Trophoblast cell (in vitro differentiated cells and primary cell): ENCODE measurements at regions not wholly inside any gene's neighbourhood (a gene's known extent, or its start where the extent isn't known, plus 50 kb on each side); places are given as distances from the start of the nearest gene placed in this dataset.

Source experiments
- DNase-seq, 2 donors: peaks; one replicate each; pipeline ENCODE4 v3.0.0-alpha.2; 2016
- H2AFZ ChIP-seq: 2 replicates; pipeline ENCODE4 v1.6.1; 2013; ENCODE audit warnings: low read length, moderate library complexity, mild to moderate bottlenecking; ENCODE audit not compliant: insufficient read depth, poor library complexity
- H2AK5ac ChIP-seq: 2 replicates; pipeline ENCODE4 v1.6.1; 2013; ENCODE audit warnings: mild to moderate bottlenecking, low read length
- H2BK120ac ChIP-seq: 2 replicates; pipeline ENCODE4 v1.6.1; 2013; ENCODE audit warnings: low read length, mild to moderate bottlenecking, moderate library complexity; ENCODE audit not compliant: insufficient read depth, poor library complexity
- H2BK12ac ChIP-seq: 2 replicates; pipeline ENCODE4 v1.6.1; 2013; ENCODE audit warnings: mild to moderate bottlenecking, low read length, moderate library complexity
- H2BK5ac ChIP-seq: 2 replicates; pipeline ENCODE4 v1.6.1; 2013; ENCODE audit warnings: low read length, low read depth, moderate library complexity, mild to moderate bottlenecking; ENCODE audit not compliant: poor library complexity
- H3K14ac ChIP-seq: 2 replicates; pipeline ENCODE4 v1.6.1; 2013; ENCODE audit warnings: mild to moderate bottlenecking, low read length
- H3K18ac ChIP-seq: 2 replicates; pipeline ENCODE4 v1.6.1; 2013; ENCODE audit warnings: mild to moderate bottlenecking, low read length
- H3K23ac ChIP-seq: 2 replicates; pipeline ENCODE4 v1.6.1; 2013; ENCODE audit warnings: low read length
- H3K27ac ChIP-seq: 2 replicates; pipeline ENCODE4 v1.5.1; 2013; ENCODE audit warnings: low read depth, mild to moderate bottlenecking, inconsistent platforms, low read length, moderate library complexity
- H3K27me3 ChIP-seq: 2 replicates; pipeline ENCODE4 v1.6.1; 2013; ENCODE audit warnings: inconsistent platforms, mild to moderate bottlenecking, low read length, moderate library complexity; ENCODE audit not compliant: insufficient read depth
- H3K36me3 ChIP-seq, 2 experiments: 1 replicate in 1 of 2; 2 replicates in 1 of 2; pipeline ENCODE4 v1.6.1; 2013; ENCODE audit warnings: low read length in 2 of 2, mild to moderate bottlenecking in 2 of 2, moderate library complexity in 1 of 2; ENCODE audit not compliant: insufficient read depth in 2 of 2, control insufficient read depth in 1 of 2
- H3K4ac ChIP-seq: 2 replicates; pipeline ENCODE4 v1.6.1; 2013; ENCODE audit warnings: low read depth, mild to moderate bottlenecking, low read length, moderate library complexity
- H3K4me1 ChIP-seq, 2 experiments: 1 replicate in 1 of 2; 2 replicates in 1 of 2; pipeline ENCODE4 v1.6.1; 2013; ENCODE audit warnings: low read length in 2 of 2, mild to moderate bottlenecking in 2 of 2, moderate library complexity in 1 of 2; ENCODE audit not compliant: insufficient read depth in 2 of 2, control insufficient read depth in 1 of 2
- H3K4me2 ChIP-seq: 2 replicates; pipeline ENCODE4 v1.6.1; 2013; ENCODE audit warnings: inconsistent platforms, mild to moderate bottlenecking, low read length, moderate library complexity
- H3K4me3 ChIP-seq: 2 replicates; pipeline ENCODE4 v1.5.1; 2013; ENCODE audit warnings: mild to moderate bottlenecking, low read depth, low read length, inconsistent platforms
- H3K79me1 ChIP-seq: one replicate; pipeline ENCODE4 v1.6.1; 2013; ENCODE audit warnings: low read length
- H3K79me2 ChIP-seq: 2 replicates; pipeline ENCODE4 v1.6.1; 2013; ENCODE audit warnings: low read length, mild to moderate bottlenecking; ENCODE audit not compliant: control insufficient read depth, insufficient read depth, poor library complexity
- H3K9ac ChIP-seq: 2 replicates; pipeline ENCODE4 v1.6.1; 2013; ENCODE audit warnings: mild to moderate bottlenecking, low read length
- H3K9me3 ChIP-seq: 2 replicates; pipeline ENCODE4 v1.6.1; 2013; ENCODE audit warnings: low read depth, mild to moderate bottlenecking, control low read depth, inconsistent platforms, low read length; ENCODE audit not compliant: insufficient read depth
- H4K12ac ChIP-seq: 2 replicates; pipeline ENCODE4 v1.6.1; 2013; ENCODE audit warnings: low read depth, mild to moderate bottlenecking, low read length, moderate library complexity
- H4K8ac ChIP-seq: 2 replicates; pipeline ENCODE4 v1.6.1; 2013; ENCODE audit warnings: low read depth, mild to moderate bottlenecking, low read length, moderate library complexity
- H4K91ac ChIP-seq: one replicate; pipeline ENCODE4 v1.6.1; 2013; ENCODE audit warnings: low read depth, mild to moderate bottlenecking, low read length, moderate library complexity
- WGBS: extraction: QIAGEN DNeasy Blood & Tissue Kit; methylation state at CpG from one replicate; pipeline ENCODE4 v1.1.7; 2013; ENCODE audit warnings: missing lambda C conversion rate; ENCODE audit not compliant: insufficient read length, insufficient coverage; ENCODE audit errors: extremely low coverage; 5-methylcytosine and 5-hydroxymethylcytosine counted together

DNA sequence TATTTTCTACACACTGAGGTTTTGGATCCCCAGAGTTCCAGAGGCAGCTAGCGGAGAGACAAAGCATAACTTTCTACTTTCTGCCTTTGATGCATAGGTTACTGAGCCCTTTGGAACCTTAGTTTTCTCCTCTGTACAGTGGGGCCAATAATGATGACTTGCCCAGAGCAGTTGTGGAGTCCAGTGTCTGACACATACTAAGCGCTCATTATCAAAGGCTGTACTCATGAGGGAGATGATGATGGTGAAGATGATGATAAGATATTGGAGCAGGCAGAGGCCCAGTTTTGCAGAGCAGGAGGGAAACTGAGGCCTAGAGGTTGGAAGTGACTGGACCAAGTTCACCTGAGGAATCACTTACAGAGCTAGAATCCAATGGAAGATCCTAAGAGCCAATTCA is 458.0 kb downstream of the MIAT start:
- DNase-seq: no peak
- no peak overlapping the region for H2AK5ac ChIP-seq
- no peaks in the 10 kb centered on the region for H3K9me3 ChIP-seq
- no peak overlapping the region for H4K91ac ChIP-seq
- H3K4me3 ChIP-seq: no peak overlapping the region
- H4K12ac ChIP-seq: no peak overlapping the region
- H2AFZ ChIP-seq: no peak overlapping the region
- H3K79me2 ChIP-seq: peaks cover 2% of the 10 kb centered on the region
- H2BK120ac ChIP-seq: no peak overlapping the region
- no peak overlapping the region for H2BK12ac ChIP-seq
- peaks cover 2% of the 10 kb centered on the region for H3K27me3 ChIP-seq
- H3K18ac ChIP-seq: no peak overlapping the region
- no peaks in the 10 kb centered on the region for H3K36me3 ChIP-seq
- no peak overlapping the region for H3K23ac ChIP-seq
- H3K4me2 ChIP-seq: peak overlapping the region; percentile 3
- H2BK5ac ChIP-seq: no peak overlapping the region
- no CpG with 5 or more reads among the region's 2 CpGs for WGBS
- H3K4me1 ChIP-seq: peaks cover 16 to 23% of the 10 kb centered on the region in 2 experiments
- no peak overlapping the region for H3K4ac ChIP-seq
- peaks cover 14% of the 10 kb centered on the region for H3K79me1 ChIP-seq
- H3K27ac ChIP-seq: no peak overlapping the region
- no peak overlapping the region for H4K8ac ChIP-seq
- no peak overlapping the region for H3K14ac ChIP-seq
- H3K9ac ChIP-seq: no peak overlapping the region

DNA sequence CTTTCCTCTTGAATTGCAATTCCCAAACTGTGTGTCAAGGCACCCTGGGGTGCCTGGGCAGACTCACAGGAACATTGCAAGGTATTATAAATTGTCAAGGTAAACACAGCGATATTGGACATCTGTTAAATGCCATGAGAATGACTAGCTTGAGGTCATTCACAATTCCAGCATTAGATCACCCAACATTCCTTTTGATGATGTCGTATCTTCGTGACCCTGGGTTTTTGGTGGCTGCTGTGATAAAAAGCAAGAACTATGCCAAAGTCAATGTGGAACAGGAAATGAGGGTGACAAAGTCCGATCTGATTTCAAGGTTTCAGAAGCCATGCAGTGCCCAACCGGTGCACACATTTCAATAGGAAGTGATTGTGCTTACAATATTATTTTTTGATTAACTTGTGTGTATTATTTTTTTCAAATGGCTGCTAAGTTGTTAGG is 458.4 kb downstream of the MIAT start:
- Histone ChIP-seq H3K4me3 (no peak overlapping the region), H3K79me2 (peaks cover 2% of the 10 kb centered on the region), H3K27me3 (peaks cover 2% of the 10 kb centered on the region), H2BK120ac (no peak overlapping the region), H4K8ac (no peak overlapping the region), H3K4ac (no peak overlapping the region), H2BK5ac (no peak overlapping the region), H3K23ac (no peak overlapping the region), H4K12ac (no peak overlapping the region), H3K36me3 (no peaks in the 10 kb centered on the region), H2BK12ac (no peak overlapping the region), H3K9me3 (no peaks in the 10 kb centered on the region), H3K14ac (no peak overlapping the region), H4K91ac (no peak overlapping the region), H3K4me2 (peak overlapping the region; percentile 3), H2AK5ac (no peak overlapping the region), H3K18ac (no peak overlapping the region), H3K27ac (no peak overlapping the region), H3K79me1 (peaks cover 12% of the 10 kb centered on the region), H2AFZ (no peak overlapping the region), H3K9ac (no peak overlapping the region), H3K4me1 (peaks cover 12 to 19% of the 10 kb centered on the region in 2 experiments)
- WGBS: no CpG with 5 or more reads among the region's 5 CpGs
- peak in 1 of 2 donors; percentile 47 for DNase-seq

DNA sequence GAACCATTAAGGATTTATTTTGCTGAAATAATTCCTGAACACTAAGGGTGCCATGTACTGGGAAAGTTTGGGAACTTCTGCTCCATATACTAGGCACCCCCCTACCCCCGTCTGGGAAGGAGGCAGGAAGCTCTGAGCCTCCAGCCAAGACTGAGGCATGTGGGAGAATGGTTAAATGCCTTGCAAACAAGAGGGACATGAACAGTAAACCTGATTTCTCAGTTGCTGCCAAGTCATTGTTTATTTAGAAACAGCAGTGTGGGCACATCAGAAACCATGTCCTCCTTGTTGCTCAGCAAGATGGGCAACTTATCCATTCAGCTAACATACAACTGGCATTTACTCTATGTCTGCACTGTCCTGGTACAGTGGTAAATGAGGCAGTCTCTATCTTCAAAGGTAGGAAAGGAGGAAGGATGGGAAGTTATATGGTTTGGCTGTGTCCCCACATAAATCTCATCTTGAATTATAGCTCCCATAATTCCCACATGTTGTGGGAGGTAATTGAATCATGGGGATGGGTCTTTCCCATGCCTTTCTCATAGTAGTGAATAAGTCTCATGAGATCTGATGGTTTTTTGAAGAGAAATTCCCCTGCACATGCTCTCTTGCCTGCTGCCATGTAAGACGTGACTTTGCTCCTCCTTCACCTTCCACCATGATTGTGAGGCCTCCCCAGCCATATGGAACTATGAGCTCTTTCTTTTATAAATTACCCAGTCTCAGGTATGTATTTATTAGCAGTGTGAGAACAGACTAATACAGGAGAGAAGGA is 459.1 kb downstream of the MIAT start:
- Histone ChIP-seq H3K18ac (no peak overlapping the region), H3K4me1 (peaks cover 7 to 13% of the 10 kb centered on the region in 2 experiments), H2AK5ac (no peak overlapping the region), H3K9ac (no peak overlapping the region), H2BK5ac (no peak overlapping the region), H3K27ac (no peak overlapping the region), H4K12ac (no peak overlapping the region), H3K4me3 (no peak overlapping the region), H2AFZ (no peak overlapping the region), H2BK12ac (no peak overlapping the region), H3K4ac (no peak overlapping the region), H3K14ac (no peak overlapping the region), H3K27me3 (peaks cover 2% of the 10 kb centered on the region), H3K23ac (no peak overlapping the region), H4K91ac (no peak overlapping the region), H3K9me3 (no peaks in the 10 kb centered on the region), H3K36me3 (no peaks in the 10 kb centered on the region), H3K79me1 (peaks cover 7% of the 10 kb centered on the region), H2BK120ac (no peak overlapping the region), H3K79me2 (no peaks in the 10 kb centered on the region), H4K8ac (no peak overlapping the region), H3K4me2 (no peak overlapping the region)
- DNase-seq: no peak
- no CpG with 5 or more reads among the region's 2 CpGs for WGBS

DNA sequence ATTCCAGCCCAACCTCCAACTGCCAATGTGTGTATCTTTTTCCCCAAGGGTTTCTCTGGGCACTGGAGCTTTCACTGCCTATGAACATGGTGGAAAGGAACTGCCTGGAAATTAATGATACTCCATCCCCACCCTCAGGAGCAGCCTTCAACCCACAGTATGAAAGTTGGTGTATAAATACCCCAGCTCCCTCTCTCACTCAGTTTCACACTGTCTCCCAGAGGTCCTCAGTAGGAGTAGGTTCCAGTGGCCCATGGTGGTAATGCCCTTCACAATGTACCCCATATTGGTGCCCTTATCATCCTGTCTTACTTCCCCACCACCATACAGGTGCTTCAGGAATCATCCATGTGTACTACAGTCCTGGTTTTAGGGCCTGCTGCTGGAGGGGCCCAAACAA is 462.6 kb downstream of the MIAT start:
- Histone ChIP-seq H3K36me3 (no peaks in the 10 kb centered on the region), H3K9ac (no peak overlapping the region), H3K4me2 (no peak overlapping the region), H2AK5ac (no peak overlapping the region), H4K91ac (no peak overlapping the region), H2BK12ac (no peak overlapping the region), H3K14ac (no peak overlapping the region), H3K79me1 (no peaks in the 10 kb centered on the region), H3K9me3 (no peaks in the 10 kb centered on the region), H3K4me3 (no peak overlapping the region), H3K4me1 (peaks cover 3 to 4% of the 10 kb centered on the region in 2 experiments), H2AFZ (no peak overlapping the region), H3K79me2 (no peaks in the 10 kb centered on the region), H4K12ac (no peak overlapping the region), H3K27ac (no peak overlapping the region), H3K23ac (no peak overlapping the region), H4K8ac (no peak overlapping the region), H3K18ac (no peak overlapping the region), H2BK5ac (no peak overlapping the region), H3K27me3 (peaks cover 2% of the 10 kb centered on the region), H3K4ac (no peak overlapping the region), H2BK120ac (no peak overlapping the region)
- DNase-seq: no peak
